Liver (tissue), 8 donors: ENCODE measurements at regions not wholly inside any gene's neighbourhood (a gene's known extent, or its start where the extent isn't known, plus 50 kb on each side); places are given as distances from the start of the nearest gene placed in this dataset.

Experiments used
- DNase-seq: peaks from one replicate; pipeline ENCODE4 v3.0.0-alpha.2; 2017; ENCODE audit warnings: low spot score
- H3K27ac ChIP-seq, 2 donors: one replicate each; pipeline ENCODE4 v1.7.0; 2013; ENCODE audit warnings: inconsistent platforms in 2 of 2, low read length in 2 of 2, control low read depth in 1 of 2, low read depth in 1 of 2, mild to moderate bottlenecking in 1 of 2
- H3K27me3 ChIP-seq, 4 donors: one replicate each; pipeline versions ENCODE4 v1.6.1 to v1.7.0; 2013; ENCODE audit warnings: low read length in 3 of 4, inconsistent platforms in 1 of 4, mild to moderate bottlenecking in 1 of 4, moderate library complexity in 1 of 4; ENCODE audit not compliant: control insufficient read depth in 4 of 4, insufficient read depth in 4 of 4
- H3K36me3 ChIP-seq, 4 donors: one replicate each; pipeline versions ENCODE4 v1.6.1 to v1.7.0; 2013; ENCODE audit warnings: low read length in 3 of 4, mild to moderate bottlenecking in 3 of 4, low read depth in 1 of 4, moderate library complexity in 1 of 4; ENCODE audit not compliant: control insufficient read depth in 4 of 4, insufficient read depth in 3 of 4
- H3K4me1 ChIP-seq, 4 donors: one replicate each; pipeline versions ENCODE4 v1.6.1 to v1.7.0; 2013; ENCODE audit warnings: low read length in 3 of 4, mild to moderate bottlenecking in 3 of 4, moderate library complexity in 1 of 4; ENCODE audit not compliant: control insufficient read depth in 4 of 4, insufficient read depth in 4 of 4
- H3K4me3 ChIP-seq, 3 donors: one replicate each; pipeline versions ENCODE4 v1.6.1 to v1.7.0; 2013; ENCODE audit warnings: low read length in 3 of 3, control low read depth in 1 of 3, low read depth in 1 of 3, mild to moderate bottlenecking in 1 of 3
- H3K9ac ChIP-seq, 2 donors: one replicate each; pipeline ENCODE4 v1.7.0; 2013; ENCODE audit warnings: low read length in 2 of 2, mild to moderate bottlenecking in 2 of 2, moderate library complexity in 2 of 2, control low read depth in 1 of 2, low read depth in 1 of 2
- H3K9me3 ChIP-seq, 4 donors: one replicate each; pipeline versions ENCODE4 v1.6.1 to v1.7.0; 2013; ENCODE audit warnings: low read length in 3 of 4; ENCODE audit not compliant: control insufficient read depth in 4 of 4
- CTCF ChIP-seq: fragments of 150-350 bp; IDR thresholded peaks from 2 replicates; pipeline ENCODE4 v1.5.1; 2017; ENCODE audit warnings: improper control_type of control experiment, low read depth, low read length; ENCODE audit not compliant: missing input control
- EGR1 ChIP-seq, 2 donors: IDR thresholded peaks; 2 replicates each; pipeline ENCODE4 v1.6.1; 2016 to 2018; ENCODE audit warnings: antibody characterized with exemption in 2 of 2, low read depth in 2 of 2
- FOXA1 ChIP-seq: IDR thresholded peaks from 2 replicates; pipeline ENCODE4 v1.6.1; 2016; ENCODE audit warnings: antibody characterized with exemption
- HNF4A ChIP-seq, 2 donors: conservative IDR thresholded peaks; 2 replicates each; pipeline ENCODE4 v1.6.1; 2016; ENCODE audit warnings: antibody characterized with exemption in 2 of 2, mild to moderate bottlenecking in 2 of 2
- JUND ChIP-seq, 2 donors: IDR thresholded peaks; 2 replicates each; pipeline ENCODE4 v1.6.1; 2016; ENCODE audit warnings: antibody characterized with exemption in 2 of 2
- MAX ChIP-seq: IDR thresholded peaks from 2 replicates; pipeline ENCODE4 v1.6.1; 2016; ENCODE audit warnings: antibody characterized with exemption
- NR2F2 ChIP-seq: IDR thresholded peaks from 2 replicates; pipeline ENCODE4 v1.6.1; 2016; ENCODE audit warnings: antibody characterized with exemption
- RAD21 ChIP-seq, 2 donors: IDR thresholded peaks; 2 replicates each; pipeline ENCODE4 v1.6.1; 2016; ENCODE audit warnings: antibody characterized with exemption in 2 of 2, mild to moderate bottlenecking in 2 of 2
- RXRA ChIP-seq, 2 donors: IDR thresholded peaks; 2 replicates each; pipeline ENCODE4 v1.6.1; 2017 to 2018; ENCODE audit warnings: antibody characterized with exemption in 2 of 2, mild to moderate bottlenecking in 1 of 2
- SP1 ChIP-seq: IDR thresholded peaks from 2 replicates; pipeline ENCODE4 v1.6.1; 2018; ENCODE audit warnings: antibody characterized with exemption, mild to moderate bottlenecking
- TAF1 ChIP-seq: conservative IDR thresholded peaks from 2 replicates; pipeline ENCODE4 v1.6.1; 2016; ENCODE audit warnings: antibody characterized with exemption, mild to moderate bottlenecking
- YY1 ChIP-seq: IDR thresholded peaks from 2 replicates; pipeline ENCODE4 v1.6.1; 2016; ENCODE audit warnings: antibody characterized with exemption, mild to moderate bottlenecking
- WGBS: extraction: QIAGEN DNeasy Blood & Tissue Kit; methylation state at CpG from one replicate; pipeline ENCODE4 v1.1.7; 2013; 5-methylcytosine and 5-hydroxymethylcytosine counted together
- TF ChIP-seq, protein P1 (sequence below): IDR thresholded peaks from 2 replicates; pipeline ENCODE4 v1.6.1; 2016; ENCODE audit warnings: antibody characterized with exemption
- TF ChIP-seq, protein P2 (sequence below): IDR thresholded peaks from 2 replicates; pipeline ENCODE4 v1.6.1; 2016; ENCODE audit warnings: antibody characterized with exemption
- TF ChIP-seq, protein P3 (sequence below): IDR thresholded peaks from 2 replicates; pipeline ENCODE4 v1.6.1; 2016; ENCODE audit warnings: antibody characterized with exemption, mild to moderate bottlenecking
- donor health status: healthy.
- donor health status: healthy.
- donor health status: healthy.
- donor health status: healthy.
- donor health status: healthy.

DNA sequence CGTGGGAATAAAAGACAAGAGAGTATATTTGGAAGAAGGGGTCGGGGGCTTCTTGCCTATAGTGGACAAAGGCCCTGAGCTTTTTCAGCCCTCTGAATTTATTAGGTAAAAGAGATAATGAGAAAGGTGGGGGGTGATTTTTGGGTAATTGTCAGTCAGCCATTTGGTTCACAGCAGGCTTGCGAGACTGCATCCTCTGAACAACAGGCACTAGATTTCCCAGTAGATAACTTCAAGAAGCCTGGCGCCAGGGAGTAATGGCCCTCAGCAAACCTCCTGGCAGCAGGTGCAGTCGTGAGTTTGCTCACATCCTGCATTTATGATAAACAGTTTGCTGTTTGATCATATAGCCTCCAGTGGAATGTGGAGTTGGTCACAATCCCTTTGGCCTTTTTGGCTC is 609.0 kb downstream of the DHX35 start:
- WGBS, result 74% methylated on average over 5 of the region's 5 CpGs
- H3K27me3 ChIP-seq, result no peaks in the 10 kb centered on the region
- H3K4me1 ChIP-seq, result no peaks in the 10 kb centered on the region

DNA sequence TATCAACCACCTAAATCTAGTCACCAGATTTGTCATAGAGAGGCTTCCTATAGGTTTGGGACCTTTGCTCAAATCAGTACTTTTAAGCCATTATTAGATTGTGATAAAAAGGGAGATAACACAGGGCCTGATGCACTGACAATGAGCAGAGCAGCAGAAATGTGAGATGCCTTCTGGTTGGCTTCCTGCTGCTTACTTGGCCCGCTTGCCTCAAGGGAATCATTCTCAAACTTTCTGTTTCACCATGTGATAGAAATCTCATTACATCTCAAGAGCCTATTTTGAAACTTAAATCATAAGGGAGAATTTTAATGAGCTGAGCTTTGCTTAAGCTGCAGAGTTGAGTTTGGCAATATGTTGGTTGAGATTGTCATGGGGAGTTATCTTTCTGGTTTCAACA is 606.0 kb downstream of the DHX35 start:
- no peak for DNase-seq
- 82% methylated on average over 1 of the region's 1 CpG for WGBS
- no peak for TF ChIP-seq SP1
- no peak for TF ChIP-seq JUND (IDR thresholded peaks at IDR 0.05)
- no peak for TF ChIP-seq NR2F2
- TF ChIP-seq YY1, result no peak
- TF ChIP-seq EGR1 (IDR thresholded peaks at IDR 0.05; ENCODE audit: low read depth in 2 of 2), result no peak
- no peak for TF ChIP-seq HNF4A (conservative IDR thresholded peaks at IDR 0.05)
- TF ChIP-seq RXRA (IDR thresholded peaks at IDR 0.05), result no peak
- no peak for TF ChIP-seq MAX
- TF ChIP-seq, protein P1, sequence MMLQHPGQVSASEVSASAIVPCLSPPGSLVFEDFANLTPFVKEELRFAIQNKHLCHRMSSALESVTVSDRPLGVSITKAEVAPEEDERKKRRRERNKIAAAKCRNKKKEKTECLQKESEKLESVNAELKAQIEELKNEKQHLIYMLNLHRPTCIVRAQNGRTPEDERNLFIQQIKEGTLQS, result no peak
- TF ChIP-seq TAF1, result no peak
- TF ChIP-seq CTCF, result no peak
- TF ChIP-seq, protein P2, sequence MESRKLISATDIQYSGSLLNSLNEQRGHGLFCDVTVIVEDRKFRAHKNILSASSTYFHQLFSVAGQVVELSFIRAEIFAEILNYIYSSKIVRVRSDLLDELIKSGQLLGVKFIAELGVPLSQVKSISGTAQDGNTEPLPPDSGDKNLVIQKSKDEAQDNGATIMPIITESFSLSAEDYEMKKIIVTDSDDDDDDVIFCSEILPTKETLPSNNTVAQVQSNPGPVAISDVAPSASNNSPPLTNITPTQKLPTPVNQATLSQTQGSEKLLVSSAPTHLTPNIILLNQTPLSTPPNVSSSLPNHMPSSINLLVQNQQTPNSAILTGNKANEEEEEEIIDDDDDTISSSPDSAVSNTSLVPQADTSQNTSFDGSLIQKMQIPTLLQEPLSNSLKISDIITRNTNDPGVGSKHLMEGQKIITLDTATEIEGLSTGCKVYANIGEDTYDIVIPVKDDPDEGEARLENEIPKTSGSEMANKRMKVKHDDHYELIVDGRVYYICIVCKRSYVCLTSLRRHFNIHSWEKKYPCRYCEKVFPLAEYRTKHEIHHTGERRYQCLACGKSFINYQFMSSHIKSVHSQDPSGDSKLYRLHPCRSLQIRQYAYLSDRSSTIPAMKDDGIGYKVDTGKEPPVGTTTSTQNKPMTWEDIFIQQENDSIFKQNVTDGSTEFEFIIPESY, result no peak
- no peak for TF ChIP-seq FOXA1
- Histone ChIP-seq H3K4me1 (no peaks in the 10 kb centered on the region), H3K4me3 (no peak overlapping the region), H3K9me3 (no peaks in the 10 kb centered on the region), H3K27ac (no peak overlapping the region), H3K9ac (no peak overlapping the region), H3K27me3 (no peaks in the 10 kb centered on the region), H3K36me3 (no peaks in the 10 kb centered on the region)

More for the DNA sequence above, 609.0 kb downstream of the DHX35 start:
- Histone ChIP-seq H3K36me3 (no peaks in the 10 kb centered on the region), H3K27ac (no peak overlapping the region), H3K4me3 (no peak overlapping the region), H3K9ac (no peak overlapping the region), H3K9me3 (peaks cover 0 to 4% (median 0%) of the 10 kb centered on the region in 4 donors)
- no peak for DNase-seq
- TF ChIP-seq SP1 (no peak), HNF4A (conservative IDR thresholded peaks at IDR 0.05) (no peak), RAD21 (IDR thresholded peaks at IDR 0.05) (no peak), RXRA (IDR thresholded peaks at IDR 0.05) (no peak), MAX (no peak), EGR1 (IDR thresholded peaks at IDR 0.05; ENCODE audit: low read depth in 2 of 2) (no peak)

DNA sequence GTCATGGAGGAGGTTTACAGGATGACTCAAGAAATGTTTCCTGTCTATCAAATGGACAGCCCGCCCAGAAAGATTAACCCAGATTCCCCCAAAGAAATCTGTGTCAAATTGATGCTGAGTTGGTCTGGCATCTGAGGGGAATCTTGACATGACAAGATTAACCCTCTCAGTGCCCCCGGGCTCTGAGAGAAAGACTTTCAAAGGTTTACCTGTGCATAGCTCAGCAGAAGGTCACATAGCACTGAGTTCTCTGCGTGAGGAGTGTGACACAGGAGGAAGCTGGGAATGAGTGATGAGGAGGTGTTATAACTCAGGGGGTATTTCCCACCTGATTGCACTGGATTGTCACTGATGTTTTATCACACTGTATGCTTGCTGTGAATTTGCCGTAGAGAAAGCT is 601.2 kb downstream of the DHX35 start:
- no peaks in the 10 kb centered on the region for H3K4me1 ChIP-seq
- H3K36me3 ChIP-seq, result no peaks in the 10 kb centered on the region
- H3K9ac ChIP-seq, result no peak overlapping the region
- no peak for DNase-seq
- TF ChIP-seq, protein P3, sequence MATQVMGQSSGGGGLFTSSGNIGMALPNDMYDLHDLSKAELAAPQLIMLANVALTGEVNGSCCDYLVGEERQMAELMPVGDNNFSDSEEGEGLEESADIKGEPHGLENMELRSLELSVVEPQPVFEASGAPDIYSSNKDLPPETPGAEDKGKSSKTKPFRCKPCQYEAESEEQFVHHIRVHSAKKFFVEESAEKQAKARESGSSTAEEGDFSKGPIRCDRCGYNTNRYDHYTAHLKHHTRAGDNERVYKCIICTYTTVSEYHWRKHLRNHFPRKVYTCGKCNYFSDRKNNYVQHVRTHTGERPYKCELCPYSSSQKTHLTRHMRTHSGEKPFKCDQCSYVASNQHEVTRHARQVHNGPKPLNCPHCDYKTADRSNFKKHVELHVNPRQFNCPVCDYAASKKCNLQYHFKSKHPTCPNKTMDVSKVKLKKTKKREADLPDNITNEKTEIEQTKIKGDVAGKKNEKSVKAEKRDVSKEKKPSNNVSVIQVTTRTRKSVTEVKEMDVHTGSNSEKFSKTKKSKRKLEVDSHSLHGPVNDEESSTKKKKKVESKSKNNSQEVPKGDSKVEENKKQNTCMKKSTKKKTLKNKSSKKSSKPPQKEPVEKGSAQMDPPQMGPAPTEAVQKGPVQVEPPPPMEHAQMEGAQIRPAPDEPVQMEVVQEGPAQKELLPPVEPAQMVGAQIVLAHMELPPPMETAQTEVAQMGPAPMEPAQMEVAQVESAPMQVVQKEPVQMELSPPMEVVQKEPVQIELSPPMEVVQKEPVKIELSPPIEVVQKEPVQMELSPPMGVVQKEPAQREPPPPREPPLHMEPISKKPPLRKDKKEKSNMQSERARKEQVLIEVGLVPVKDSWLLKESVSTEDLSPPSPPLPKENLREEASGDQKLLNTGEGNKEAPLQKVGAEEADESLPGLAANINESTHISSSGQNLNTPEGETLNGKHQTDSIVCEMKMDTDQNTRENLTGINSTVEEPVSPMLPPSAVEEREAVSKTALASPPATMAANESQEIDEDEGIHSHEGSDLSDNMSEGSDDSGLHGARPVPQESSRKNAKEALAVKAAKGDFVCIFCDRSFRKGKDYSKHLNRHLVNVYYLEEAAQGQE, result no peak
- TF ChIP-seq NR2F2 (no peak), CTCF (no peak)
- H3K9me3 ChIP-seq, result no peaks in the 10 kb centered on the region
- no peak overlapping the region for H3K27ac ChIP-seq
- H3K4me3 ChIP-seq, result no peak overlapping the region
- WGBS, result 62% methylated on average over 4 of the region's 4 CpGs
- peaks cover 0 to 3% (median 0%) of the 10 kb centered on the region in 4 donors for H3K27me3 ChIP-seq
